H9 (cell line): ENCODE measurements at regions not wholly inside any gene's neighbourhood (a gene's known extent, or its start where the extent isn't known, plus 50 kb on each side); places are given as distances from the start of the nearest gene placed in this dataset.

ENCODE experiments used
- DNase-seq: peaks from one replicate; pipeline ENCODE4 v3.0.0-alpha.2; 2017
- H2AFZ ChIP-seq: one replicate; pipeline ENCODE4 v1.6.1; 2013; ENCODE audit warnings: mild to moderate bottlenecking, low read length, control low read depth, moderate library complexity
- H2AK5ac ChIP-seq: 2 replicates; pipeline ENCODE4 v1.6.1; 2013; ENCODE audit warnings: low read length, control low read depth, mixed read lengths; ENCODE audit not compliant: insufficient read length
- H2BK120ac ChIP-seq: one replicate; pipeline ENCODE4 v1.6.1; 2013; ENCODE audit warnings: low read depth, mild to moderate bottlenecking, low read length, control low read depth, inconsistent platforms; ENCODE audit not compliant: poor library complexity, severe bottlenecking
- H2BK12ac ChIP-seq: 2 replicates; pipeline ENCODE4 v1.6.1; 2013; ENCODE audit warnings: low read length, control low read depth, mixed read lengths, low read depth; ENCODE audit not compliant: insufficient read length
- H2BK15ac ChIP-seq: 2 replicates; pipeline ENCODE4 v1.6.1; 2013; ENCODE audit warnings: low read depth, low read length, control low read depth
- H2BK20ac ChIP-seq: one replicate; pipeline ENCODE4 v1.6.1; 2013; ENCODE audit warnings: low read depth, mild to moderate bottlenecking, low read length, control low read depth, inconsistent platforms; ENCODE audit not compliant: poor library complexity, severe bottlenecking
- H2BK5ac ChIP-seq: 2 replicates; pipeline ENCODE4 v1.6.1; 2013; ENCODE audit warnings: low read length, control low read depth, mixed read lengths; ENCODE audit not compliant: insufficient read length
- H3K14ac ChIP-seq: 2 replicates; pipeline ENCODE4 v1.6.1; 2013; ENCODE audit warnings: low read length, control low read depth; ENCODE audit not compliant: insufficient read depth
- H3K18ac ChIP-seq: 2 replicates; pipeline ENCODE4 v1.6.1; 2013; ENCODE audit warnings: low read depth, mild to moderate bottlenecking, mixed read lengths, low read length, control low read depth; ENCODE audit not compliant: insufficient read length
- H3K23ac ChIP-seq: 2 replicates; pipeline ENCODE4 v1.6.1; 2013; ENCODE audit warnings: low read length, control low read depth, mixed read lengths, low read depth; ENCODE audit not compliant: insufficient read length
- H3K23me2 ChIP-seq: 2 replicates; pipeline ENCODE4 v1.6.1; 2013; ENCODE audit warnings: low read depth, mild to moderate bottlenecking, mixed read lengths, low read length, control low read depth; ENCODE audit not compliant: insufficient read length, poor library complexity, severe bottlenecking
- H3K27ac ChIP-seq: 2 replicates; pipeline ENCODE4 v1.5.1; 2013; ENCODE audit warnings: low read length, control low read depth, mixed read lengths, low read depth; ENCODE audit not compliant: insufficient read length
- H3K27me3 ChIP-seq: 2 replicates; pipeline ENCODE4 v1.6.1; 2013; ENCODE audit warnings: low read length, control low read depth, inconsistent platforms; ENCODE audit not compliant: insufficient read depth
- H3K4ac ChIP-seq: 2 replicates; pipeline ENCODE4 v1.6.1; 2013; ENCODE audit warnings: low read depth, mild to moderate bottlenecking, control low read depth, inconsistent platforms, low read length, moderate library complexity
- H3K4me1 ChIP-seq: 2 replicates; pipeline ENCODE4 v1.6.1; 2013; ENCODE audit warnings: low read length, control low read depth, inconsistent platforms; ENCODE audit not compliant: insufficient read depth
- H3K4me2 ChIP-seq: 2 replicates; pipeline ENCODE4 v1.6.1; 2013; ENCODE audit warnings: low read length, control low read depth, mixed read lengths; ENCODE audit not compliant: insufficient read length, insufficient read depth
- H3K56ac ChIP-seq: 2 replicates; pipeline ENCODE4 v1.6.1; 2013; ENCODE audit warnings: low read depth, mild to moderate bottlenecking, mixed read lengths, low read length, control low read depth; ENCODE audit not compliant: insufficient read length
- H3K79me1 ChIP-seq: 2 replicates; pipeline ENCODE4 v1.6.1; 2013; ENCODE audit warnings: low read depth, mild to moderate bottlenecking, moderate library complexity, low read length, control low read depth, inconsistent platforms; ENCODE audit not compliant: insufficient read depth, poor library complexity, severe bottlenecking
- H3K79me2 ChIP-seq: 2 replicates; pipeline ENCODE4 v1.6.1; 2013; ENCODE audit warnings: low read length, control low read depth, inconsistent platforms; ENCODE audit not compliant: insufficient read depth
- H3K9ac ChIP-seq: 2 replicates; pipeline ENCODE4 v1.6.1; 2013; ENCODE audit warnings: low read length, control low read depth, mixed read lengths; ENCODE audit not compliant: insufficient read length; ENCODE audit errors: extremely low read depth
- H3K9me3 ChIP-seq: one replicate; pipeline ENCODE4 v1.6.1; 2013; ENCODE audit warnings: low read depth, low read length, inconsistent platforms; ENCODE audit not compliant: control insufficient read depth
- H3T11ph ChIP-seq: one replicate; pipeline ENCODE4 v1.6.1; 2013; ENCODE audit warnings: mild to moderate bottlenecking, low read length, control low read depth, inconsistent platforms
- H4K20me1 ChIP-seq: one replicate; pipeline ENCODE4 v1.6.1; 2013; ENCODE audit not compliant: control insufficient read depth, insufficient read length, insufficient read depth
- H4K5ac ChIP-seq: 2 replicates; pipeline ENCODE4 v1.6.1; 2013; ENCODE audit warnings: low read depth, mild to moderate bottlenecking, mixed read lengths, low read length, control low read depth; ENCODE audit not compliant: insufficient read length
- H4K8ac ChIP-seq: replicated peaks from 2 replicates; pipeline ENCODE4 v1.6.1; 2013; ENCODE audit warnings: low read length, control low read depth, mixed read lengths, low read depth; ENCODE audit not compliant: insufficient read length
- H4K91ac ChIP-seq: 2 replicates; pipeline ENCODE4 v1.6.1; 2013; ENCODE audit warnings: low read depth, mild to moderate bottlenecking, moderate library complexity, mixed read lengths, low read length, control low read depth; ENCODE audit not compliant: insufficient read length
- H3K27ac Mint-ChIP-seq, 3 experiments: 2 replicates in 2 of 3; 3 replicates in 1 of 3; pipeline ENCODE4 v1.8.0; 2020 to 2021; ENCODE audit warnings: mixed read lengths in 3 of 3, mild to moderate bottlenecking in 1 of 3, moderate library complexity in 1 of 3
- H3K27me3 Mint-ChIP-seq: 2 replicates; pipeline ENCODE4 v1.8.0; 2021; ENCODE audit warnings: low read depth, mild to moderate bottlenecking, moderate library complexity, mixed read lengths
- H3K36me3 Mint-ChIP-seq, 3 experiments: 2 replicates in 2 of 3; 3 replicates in 1 of 3; pipeline ENCODE4 v1.8.0; 2020 to 2021; ENCODE audit warnings: low read depth in 3 of 3, mixed read lengths in 3 of 3; ENCODE audit not compliant: insufficient read depth in 1 of 3
- H3K4me1 Mint-ChIP-seq, 2 experiments: 2 replicates each; pipeline ENCODE4 v1.8.0; 2020; ENCODE audit warnings: mixed read lengths in 2 of 2
- H3K4me3 Mint-ChIP-seq, 2 experiments: 2 replicates in 1 of 2; 3 replicates in 1 of 2; pipeline ENCODE4 v1.8.0; 2020 to 2021; ENCODE audit warnings: mild to moderate bottlenecking in 2 of 2, mixed read lengths in 2 of 2, moderate library complexity in 1 of 2
- H3K9me3 Mint-ChIP-seq, 2 experiments: 2 replicates in 1 of 2; 3 replicates in 1 of 2; pipeline ENCODE4 v1.8.0; 2020; ENCODE audit warnings: mild to moderate bottlenecking in 2 of 2, mixed read lengths in 2 of 2, moderate library complexity in 1 of 2
- CTCF ChIP-seq: fragments of 200-600 bp; sonication (generic); conservative IDR thresholded peaks from 3 replicates; pipeline ENCODE4 v1.8.0; 2021; ENCODE audit warnings: antibody characterized with exemption, mild to moderate bottlenecking
- WGBS: extraction: QIAGEN DNeasy Blood & Tissue Kit; methylation state at CpG from one replicate; pipeline ENCODE4 v1.1.7; 2013; ENCODE audit warnings: missing lambda C conversion rate, low lambda C conversion rate, mixed read lengths; ENCODE audit not compliant: insufficient read length; ENCODE audit errors: extremely low coverage; 5-methylcytosine and 5-hydroxymethylcytosine counted together

- H3K27ac ChIP-seq = no peak overlapping the region
- H3K4me1 ChIP-seq = no peaks in the 10 kb centered on the region
- no peak overlapping the region for H3K18ac ChIP-seq
- no peak overlapping the region for H3K9ac ChIP-seq
- no peak overlapping the region for H2AFZ ChIP-seq
- H4K5ac ChIP-seq = no peak overlapping the region
- H2BK5ac ChIP-seq = no peak overlapping the region
- Mint-ChIP-seq H3K9me3 (no peaks in the 10 kb centered on the region), H3K27me3 (no peaks in the 10 kb centered on the region), H3K4me3 (no peak overlapping the region), H3K36me3 (no peaks in the 10 kb centered on the region), H3K4me1 (no peaks in the 10 kb centered on the region), H3K27ac (no peak overlapping the region; a peak in 1 of 7 replicates)
- H2BK15ac ChIP-seq = no peak overlapping the region
- no peak overlapping the region for H2BK12ac ChIP-seq
- TF ChIP-seq CTCF = no peak
- no peak overlapping the region for H2BK20ac ChIP-seq
- no CpG with 5 or more reads among the region's 3 CpGs for WGBS
- H3K23me2 ChIP-seq = no peaks in the 10 kb centered on the region
- no peak overlapping the region for H4K8ac ChIP-seq
- no peak overlapping the region for H3K4ac ChIP-seq
- no peaks in the 10 kb centered on the region for H4K20me1 ChIP-seq
- no peak for DNase-seq
- no peak overlapping the region for H3K56ac ChIP-seq
- no peaks in the 10 kb centered on the region for H3K9me3 ChIP-seq
- H2BK120ac ChIP-seq = no peak overlapping the region
- H4K91ac ChIP-seq = no peak overlapping the region
- H3K79me2 ChIP-seq = no peaks in the 10 kb centered on the region
- H3K4me2 ChIP-seq = no peak overlapping the region
- no peak overlapping the region for H3T11ph ChIP-seq
- H3K27me3 ChIP-seq = no peaks in the 10 kb centered on the region
- no peaks in the 10 kb centered on the region for H3K79me1 ChIP-seq
- no peak overlapping the region for H3K14ac ChIP-seq
- H2AK5ac ChIP-seq = no peak overlapping the region
- no peak overlapping the region for H3K23ac ChIP-seq
Observed at GRCh38 chr16:72278301-72278700, 106.3 kb upstream of the PMFBP1 start.
